MM.1S (cell line): ENCODE measurements at regions not wholly inside any gene's neighbourhood (a gene's known extent, or its start where the extent isn't known, plus 50 kb on each side); places are given as distances from the start of the nearest gene placed in this dataset.

Experiments
- DNase-seq: peaks from one replicate; pipeline ENCODE4 v3.0.0-alpha.2; 2015
- H2AFZ ChIP-seq: fragments of 300-600 bp; sonication (generic); 2 replicates; pipeline ENCODE4 v1.6.0; 2016; ENCODE audit warnings: antibody characterized with exemption, low read length
- H3F3A ChIP-seq: fragments of 300-600 bp; sonication (generic); 2 replicates; pipeline ENCODE4 v1.6.1; 2016; ENCODE audit warnings: mild to moderate bottlenecking, antibody characterized with exemption, low read length, moderate library complexity, mixed read lengths; ENCODE audit not compliant: insufficient read depth
- H3K27ac ChIP-seq: fragments of 300-600 bp; sonication (generic); 2 replicates; pipeline ENCODE4 v1.5.1; 2016; ENCODE audit warnings: mild to moderate bottlenecking, low read length
- H3K27me3 ChIP-seq: fragments of 300-600 bp; sonication (generic); replicated peaks from 2 replicates; pipeline ENCODE4 v1.6.0; 2016; ENCODE audit warnings: low read length; ENCODE audit not compliant: insufficient read depth
- H3K36me3 ChIP-seq: fragments of 300-600 bp; sonication (generic); replicated peaks from 2 replicates; pipeline ENCODE4 v1.6.1; 2016; ENCODE audit warnings: mild to moderate bottlenecking, low read length, mixed read lengths; ENCODE audit not compliant: insufficient read depth
- H3K4me1 ChIP-seq: fragments of 300-600 bp; sonication (generic); 2 replicates; pipeline ENCODE4 v1.6.1; 2016; ENCODE audit warnings: low read length, mixed read lengths
- H3K4me2 ChIP-seq: fragments of 300-600 bp; sonication (generic); 2 replicates; pipeline ENCODE4 v1.6.0; 2016; ENCODE audit warnings: low read depth, low read length
- H3K4me3 ChIP-seq: fragments of 300-600 bp; sonication (generic); 2 replicates; pipeline ENCODE4 v1.5.1; 2016; ENCODE audit warnings: low read length, mixed read lengths
- H3K79me2 ChIP-seq: fragments of 300-600 bp; sonication (generic); 2 replicates; pipeline ENCODE4 v1.6.1; 2016; ENCODE audit warnings: mixed run types, low read length, mixed read lengths
- H3K9ac ChIP-seq: fragments of 300-600 bp; sonication (generic); 2 replicates; pipeline ENCODE4 v1.6.1; 2016; ENCODE audit warnings: low read length, mixed read lengths
- H3K9me2 ChIP-seq: fragments of 300-600 bp; sonication (generic); replicated peaks from 2 replicates; pipeline ENCODE4 v1.6.1; 2016; ENCODE audit warnings: mild to moderate bottlenecking, low read length, mixed read lengths; ENCODE audit not compliant: insufficient read depth
- H3K9me3 ChIP-seq: fragments of 300-600 bp; sonication (generic); replicated peaks from 2 replicates; pipeline ENCODE4 v1.6.1; 2016; ENCODE audit warnings: mild to moderate bottlenecking, low read length, mixed read lengths; ENCODE audit not compliant: insufficient read depth
- H4K20me1 ChIP-seq: fragments of 300-600 bp; sonication (generic); 2 replicates; pipeline ENCODE4 v1.6.1; 2016; ENCODE audit warnings: mild to moderate bottlenecking, low read length, moderate library complexity, mixed read lengths; ENCODE audit not compliant: insufficient read depth
- EZH2 ChIP-seq: fragments of 300-600 bp; sonication (generic); optimal IDR thresholded peaks from 2 replicates; pipeline ENCODE3; 2017; ENCODE audit warnings: low read depth, mild to moderate bottlenecking, antibody characterized with exemption, low read length, mixed read lengths
- EZH2phosphoT487 ChIP-seq: fragments of 300-600 bp; sonication (generic); IDR thresholded peaks from 2 replicates; pipeline ENCODE4 v1.6.1; 2018; ENCODE audit warnings: antibody characterized with exemption, low read length
- TF ChIP-seq, protein P1 (sequence below): fragments of 300-600 bp; sonication (generic); IDR thresholded peaks from 2 replicates; pipeline ENCODE4 v1.5.1; 2016; ENCODE audit warnings: antibody characterized with exemption, low read length, mixed read lengths

DNA sequence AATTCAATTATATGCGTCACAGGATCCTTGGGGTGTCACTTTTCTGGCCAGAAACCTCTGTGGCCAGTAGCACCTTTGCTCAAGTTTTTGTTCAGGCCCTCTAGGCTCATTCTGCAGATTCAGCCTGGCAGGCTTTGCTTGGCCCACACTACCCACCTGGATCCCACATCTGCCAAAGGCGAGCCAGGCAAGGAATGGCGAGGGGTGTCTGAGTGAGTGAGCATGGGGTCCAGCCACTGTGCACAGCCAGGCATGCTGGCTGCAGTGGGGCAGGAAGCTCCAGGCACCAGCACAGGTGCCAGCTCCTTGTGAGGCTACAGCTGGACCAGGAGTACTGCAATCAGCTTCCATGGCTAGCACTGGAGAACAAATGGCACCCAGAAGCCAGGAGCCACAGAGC lies 914.9 kb downstream of the FSTL5 start:
- Histone ChIP-seq H3K27me3 (no peaks in the 10 kb centered on the region), H3K9ac (no peak overlapping the region), H3K4me2 (no peak overlapping the region), H3K9me2 (no peaks in the 10 kb centered on the region), H3K9me3 (no peaks in the 10 kb centered on the region), H4K20me1 (no peaks in the 10 kb centered on the region), H3F3A (no peaks in the 10 kb centered on the region), H3K27ac (no peak overlapping the region), H2AFZ (no peak overlapping the region), H3K4me3 (no peak overlapping the region), H3K4me1 (peaks cover 5% of the 10 kb centered on the region; the same call in 1 of the 2 replicates), H3K79me2 (no peaks in the 10 kb centered on the region), H3K36me3 (no peaks in the 10 kb centered on the region)
- TF ChIP-seq, protein P1, sequence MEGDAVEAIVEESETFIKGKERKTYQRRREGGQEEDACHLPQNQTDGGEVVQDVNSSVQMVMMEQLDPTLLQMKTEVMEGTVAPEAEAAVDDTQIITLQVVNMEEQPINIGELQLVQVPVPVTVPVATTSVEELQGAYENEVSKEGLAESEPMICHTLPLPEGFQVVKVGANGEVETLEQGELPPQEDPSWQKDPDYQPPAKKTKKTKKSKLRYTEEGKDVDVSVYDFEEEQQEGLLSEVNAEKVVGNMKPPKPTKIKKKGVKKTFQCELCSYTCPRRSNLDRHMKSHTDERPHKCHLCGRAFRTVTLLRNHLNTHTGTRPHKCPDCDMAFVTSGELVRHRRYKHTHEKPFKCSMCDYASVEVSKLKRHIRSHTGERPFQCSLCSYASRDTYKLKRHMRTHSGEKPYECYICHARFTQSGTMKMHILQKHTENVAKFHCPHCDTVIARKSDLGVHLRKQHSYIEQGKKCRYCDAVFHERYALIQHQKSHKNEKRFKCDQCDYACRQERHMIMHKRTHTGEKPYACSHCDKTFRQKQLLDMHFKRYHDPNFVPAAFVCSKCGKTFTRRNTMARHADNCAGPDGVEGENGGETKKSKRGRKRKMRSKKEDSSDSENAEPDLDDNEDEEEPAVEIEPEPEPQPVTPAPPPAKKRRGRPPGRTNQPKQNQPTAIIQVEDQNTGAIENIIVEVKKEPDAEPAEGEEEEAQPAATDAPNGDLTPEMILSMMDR = no peak
- TF ChIP-seq EZH2 = no peak
- TF ChIP-seq EZH2phosphoT487 = no peak
- no peak for DNase-seq

DNA sequence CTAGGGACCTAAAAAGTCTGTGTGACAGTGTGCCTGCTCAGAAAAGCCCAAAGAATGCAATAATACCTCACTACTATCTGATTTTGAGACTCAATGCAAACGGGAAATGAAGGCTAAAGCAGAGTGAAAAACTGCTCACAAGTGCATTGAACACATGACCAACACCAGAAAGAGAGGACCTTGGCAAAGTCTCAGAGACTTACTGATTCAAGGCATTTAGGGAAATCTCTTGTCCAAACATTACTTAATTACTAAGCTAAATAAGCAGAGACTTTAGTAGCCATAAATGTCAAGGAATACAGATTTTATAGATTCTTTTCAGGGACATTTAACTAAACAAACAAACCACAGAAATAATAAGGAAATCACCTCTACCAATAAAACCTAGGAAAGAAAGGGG lies 916.0 kb downstream of the FSTL5 start:
- Histone ChIP-seq H3K4me2 (no peak overlapping the region), H3K27ac (no peak overlapping the region), H3K27me3 (no peaks in the 10 kb centered on the region), H3K9ac (no peak overlapping the region), H3K4me3 (no peak overlapping the region), H3F3A (no peaks in the 10 kb centered on the region), H2AFZ (no peak overlapping the region), H4K20me1 (no peaks in the 10 kb centered on the region), H3K9me3 (no peaks in the 10 kb centered on the region), H3K9me2 (no peaks in the 10 kb centered on the region), H3K4me1 (no peaks in the 10 kb centered on the region), H3K36me3 (no peaks in the 10 kb centered on the region), H3K79me2 (no peaks in the 10 kb centered on the region)
- DNase-seq = no peak
- TF ChIP-seq EZH2phosphoT487 = no peak
- TF ChIP-seq, protein P1 = no peak
- no peak for TF ChIP-seq EZH2

DNA sequence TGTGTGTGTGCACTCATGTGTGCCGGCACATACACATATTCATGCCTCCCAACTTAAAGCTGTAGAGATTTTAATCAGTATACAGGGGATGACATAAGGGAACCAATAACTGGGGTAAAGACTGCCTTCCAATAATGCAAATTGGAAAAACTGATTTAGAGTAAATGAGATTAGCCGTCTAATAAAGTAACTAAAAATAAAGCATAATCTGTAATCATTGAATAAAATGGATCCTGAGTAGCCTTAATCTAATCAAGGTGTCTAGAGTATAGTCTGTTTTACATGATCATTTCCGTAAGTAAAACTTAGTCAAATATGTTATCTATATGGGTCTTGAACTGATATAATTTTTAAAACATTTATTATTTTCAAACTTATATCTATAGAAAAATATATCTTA lies 925.8 kb downstream of the FSTL5 start:
- Histone ChIP-seq H3K4me2 (no peak overlapping the region), H3K36me3 (no peaks in the 10 kb centered on the region), H3K9me2 (no peaks in the 10 kb centered on the region), H3K27me3 (no peaks in the 10 kb centered on the region), H2AFZ (no peak overlapping the region), H3K4me1 (no peaks in the 10 kb centered on the region), H3K79me2 (no peaks in the 10 kb centered on the region), H3K9me3 (no peaks in the 10 kb centered on the region), H3K9ac (no peak overlapping the region), H3K27ac (no peak overlapping the region), H3K4me3 (no peak overlapping the region), H3F3A (no peaks in the 10 kb centered on the region), H4K20me1 (no peaks in the 10 kb centered on the region)
- TF ChIP-seq EZH2phosphoT487 = no peak
- TF ChIP-seq EZH2 = no peak
- TF ChIP-seq, protein P1 = no peak
- DNase-seq = no peak

DNA sequence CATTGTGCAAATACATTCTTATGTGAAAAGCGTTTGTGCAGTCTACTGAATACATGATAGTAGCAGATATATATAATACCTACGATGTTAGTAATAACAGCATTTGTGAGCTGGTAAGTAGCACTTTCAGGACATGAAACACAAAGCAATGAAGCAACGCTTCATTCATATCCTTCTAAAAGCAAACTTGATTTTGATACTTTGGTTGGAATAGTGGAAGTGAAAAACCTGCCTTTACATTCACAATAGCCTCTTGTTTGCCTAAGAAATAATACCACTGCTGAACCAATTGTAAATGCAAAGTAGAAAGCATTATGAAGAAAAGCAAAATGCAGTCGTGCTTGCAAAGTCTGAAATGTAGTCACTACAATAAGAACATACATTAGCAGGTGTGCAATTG lies 926.3 kb downstream of the FSTL5 start:
- TF ChIP-seq EZH2 (no peak), EZH2phosphoT487 (no peak)
- TF ChIP-seq, protein P1 = no peak
- H3K4me2 ChIP-seq = no peak overlapping the region
- H3K27ac ChIP-seq = no peak overlapping the region
- no peaks in the 10 kb centered on the region for H3K36me3 ChIP-seq
- H2AFZ ChIP-seq = no peak overlapping the region
- no peaks in the 10 kb centered on the region for H3K9me2 ChIP-seq
- no peaks in the 10 kb centered on the region for H3K27me3 ChIP-seq
- H3K4me1 ChIP-seq = no peaks in the 10 kb centered on the region
- no peak for DNase-seq
- H3K9me3 ChIP-seq = no peaks in the 10 kb centered on the region
- no peak overlapping the region for H3K9ac ChIP-seq
- H3F3A ChIP-seq = no peaks in the 10 kb centered on the region
- H3K79me2 ChIP-seq = no peaks in the 10 kb centered on the region
- no peak overlapping the region for H3K4me3 ChIP-seq
- H4K20me1 ChIP-seq = no peaks in the 10 kb centered on the region
